ENCODE measurements at regions not wholly inside any gene's neighbourhood (a gene's known extent, or its start where the extent isn't known, plus 50 kb on each side); places are given as distances from the start of the nearest gene placed in this dataset.

- no peak for DNase-seq (ENCODE audit: low spot score)
Measured at GRCh38 chr13:84294576-84294975, 412.3 kb upstream of the SLITRK1 start.

GRCh38 chr13:84290386-84290785, 408.1 kb upstream of the SLITRK1 start:
- DNase-seq (ENCODE audit: low spot score) = no peak

- no peak for DNase-seq (ENCODE audit: low spot score)
Measured at GRCh38 chr13:84279166-84279565, 396.9 kb upstream of the SLITRK1 start.

GRCh38 chr13:84272877-84273562, 390.7 kb upstream of the SLITRK1 start:
- DNase-seq (ENCODE audit: low spot score) = no peak

- no peak for DNase-seq (ENCODE audit: low spot score)
Measured at GRCh38 chr13:84265257-84265764, 383.0 kb upstream of the SLITRK1 start.

- no peak for DNase-seq (ENCODE audit: low spot score)
Measured at GRCh38 chr13:84263354-84264069, 381.2 kb upstream of the SLITRK1 start.

- no peak for DNase-seq (ENCODE audit: low spot score)
Measured at GRCh38 chr13:84255226-84255797, 373.0 kb upstream of the SLITRK1 start.

- no peak for DNase-seq (ENCODE audit: low spot score)
Measured at GRCh38 chr13:84249463-84249862, 367.2 kb upstream of the SLITRK1 start.

GRCh38 chr13:84243340-84243739, 361.1 kb upstream of the SLITRK1 start:
- DNase-seq (ENCODE audit: low spot score) = no peak

GRCh38 chr13:84239032-84239431, 356.8 kb upstream of the SLITRK1 start:
- no peak for DNase-seq (ENCODE audit: low spot score)

GRCh38 chr13:84238381-84238780, 356.1 kb upstream of the SLITRK1 start:
- no peak for DNase-seq (ENCODE audit: low spot score)

GRCh38 chr13:84237143-84237542, 354.9 kb upstream of the SLITRK1 start:
- DNase-seq (ENCODE audit: low spot score) = no peak

GRCh38 chr13:84234416-84234815, 352.1 kb upstream of the SLITRK1 start:
- DNase-seq (ENCODE audit: low spot score) = no peak

- no peak for DNase-seq (ENCODE audit: low spot score)
Measured at GRCh38 chr13:84230568-84230967, 348.3 kb upstream of the SLITRK1 start.

- no peak for DNase-seq (ENCODE audit: low spot score)
Measured at GRCh38 chr13:84211048-84211447, 328.8 kb upstream of the SLITRK1 start.

GRCh38 chr13:84208246-84208910, 326.1 kb upstream of the SLITRK1 start:
- no peak for DNase-seq (ENCODE audit: low spot score)

- DNase-seq (ENCODE audit: low spot score) = no peak
Measured at GRCh38 chr13:84207509-84207908, 325.2 kb upstream of the SLITRK1 start.

GRCh38 chr13:84200971-84201370, 318.7 kb upstream of the SLITRK1 start:
- DNase-seq (ENCODE audit: low spot score) = no peak

GRCh38 chr13:84192125-84192524, 309.9 kb upstream of the SLITRK1 start:
- DNase-seq (ENCODE audit: low spot score) = no peak

GRCh38 chr13:84191139-84191538, 308.9 kb upstream of the SLITRK1 start:
- no peak for DNase-seq (ENCODE audit: low spot score)

GRCh38 chr13:84187626-84188025, 305.4 kb upstream of the SLITRK1 start:
- DNase-seq (ENCODE audit: low spot score) = no peak

- no peak for DNase-seq (ENCODE audit: low spot score)
Measured at GRCh38 chr13:84139561-84140158, 257.4 kb upstream of the SLITRK1 start.

Data from CD4-positive, alpha-beta T cell treated with Interleukin-2 at 100 ng/mL for 4 hours (primary cell).